Mucosa of descending colon (tissue), 3 donors: ENCODE measurements at regions not wholly inside any gene's neighbourhood (a gene's known extent, or its start where the extent isn't known, plus 50 kb on each side); places are given as distances from the start of the nearest gene placed in this dataset.
"Not testable (repeated sequence)": the region's sequence is repeated elsewhere in the genome, so short reads cannot be mapped to it uniquely, and the experiment has no call there.

Experiments
- ATAC-seq: fragments of 200-7000 bp; cut with Tn5 transposase; one replicate; pipeline ENCODE4 v1.9.1; 2020; ENCODE audit warnings: mild to moderate bottlenecking, moderate library complexity
- DNase-seq, 3 donors: peaks; one replicate each; pipeline ENCODE4 v3.0.0-alpha.2; 2020
- H3K36me3 ChIP-seq: fragments of 200-600 bp; one replicate; pipeline ENCODE4 v1.8.0; 2021; ENCODE audit warnings: low read depth, mild to moderate bottlenecking
- H3K4me1 ChIP-seq: fragments of 200-600 bp; one replicate; pipeline ENCODE4 v1.8.0; 2021; ENCODE audit warnings: low read depth, mild to moderate bottlenecking
- H3K4me3 ChIP-seq: fragments of 200-600 bp; one replicate; pipeline ENCODE4 v1.8.0; 2021; ENCODE audit warnings: mild to moderate bottlenecking
- H3K9me3 ChIP-seq: fragments of 200-600 bp; one replicate; pipeline ENCODE4 v1.8.0; 2021; ENCODE audit warnings: mild to moderate bottlenecking
- CTCF ChIP-seq: fragments of 200-600 bp; IDR thresholded peaks from one replicate; pipeline ENCODE4 v1.8.0; 2022; ENCODE audit warnings: antibody characterized with exemption, mild to moderate bottlenecking
- intact Hi-C, 2 donors: fragments of 100-400 bp; cut with DNase I in 1 of 2; cut with micrococcal nuclease in 1 of 2; formaldehyde crosslinking; loops; one replicate each; pipeline versions ENCODE4 v1.11.0 to v1.11.1; 2022; cut with DNase I, micrococcal nuclease
- donor health status: DM: no; HTN: no; CAD: no; lungs with moderate emphysema.
- donor health status: DM: no; HTN: no; CAD: no.
- donor health status: DM: no; HTN: yes; CAD: no.

- DNase-seq (no peak), ATAC-seq (no peak)
- H3K4me1 ChIP-seq: no peaks in the 10 kb centered on the region
- no peaks in the 10 kb centered on the region for H3K9me3 ChIP-seq
- intact Hi-C loops: no loop called here
- no peak for TF ChIP-seq CTCF
- no peak overlapping the region for H3K4me3 ChIP-seq
- H3K36me3 ChIP-seq: no peaks in the 10 kb centered on the region
These were observed 154.2 kb upstream of the MINDY3 start for GRCh38 chr10:16014469-16014868.

- H3K4me1 ChIP-seq: no peaks in the 10 kb centered on the region
- H3K36me3 ChIP-seq: no peaks in the 10 kb centered on the region
- ATAC-seq: no peak
- H3K4me3 ChIP-seq: no peak overlapping the region
- intact Hi-C loops: no loop called here
- DNase-seq: no peak
- no peak for TF ChIP-seq CTCF
- H3K9me3 ChIP-seq: peaks cover 5% of the 10 kb centered on the region
These were observed 156.4 kb upstream of the MINDY3 start for GRCh38 chr10:16016688-16017087.

DNA sequence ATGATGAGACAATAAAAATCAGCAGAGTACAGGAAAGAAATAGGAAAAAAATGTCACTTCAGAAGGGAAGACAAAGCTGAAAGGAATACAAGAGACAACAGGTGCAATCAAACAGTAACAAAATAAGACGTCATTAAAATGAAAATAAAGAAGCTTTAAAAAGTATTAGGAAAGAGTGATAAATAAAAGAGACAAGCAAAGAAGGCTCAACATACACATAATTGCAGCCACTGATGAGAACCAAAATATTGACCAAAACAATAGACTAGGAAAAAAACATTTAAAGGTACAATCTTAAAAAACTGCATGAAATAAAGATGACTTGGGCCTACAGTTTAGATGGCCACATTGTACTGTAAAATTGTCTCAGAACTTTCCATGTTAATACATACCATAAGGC is 160.5 kb upstream of the MINDY3 start:
- no peak for TF ChIP-seq CTCF
- intact Hi-C loops: no loop called here
- no peak for DNase-seq
- Histone ChIP-seq H3K4me3 (no peak overlapping the region), H3K9me3 (peaks cover 5% of the 10 kb centered on the region), H3K4me1 (no peaks in the 10 kb centered on the region), H3K36me3 (no peaks in the 10 kb centered on the region)
- no peak for ATAC-seq

- ATAC-seq, intact Hi-C loops, H3K4me3 ChIP-seq, H3K4me1 ChIP-seq, H3K9me3 ChIP-seq, H3K36me3 ChIP-seq, DNase-seq: not testable (repeated sequence)
These were observed 166.5 kb upstream of the MINDY3 start for GRCh38 chr10:16026832-16027231.

GRCh38 chr10:16030562-16030961 is 170.3 kb upstream of the MINDY3 start:
- Histone ChIP-seq H3K36me3 (no peaks in the 10 kb centered on the region), H3K4me1 (no peaks in the 10 kb centered on the region), H3K9me3 (peaks cover 2% of the 10 kb centered on the region), H3K4me3 (no peak overlapping the region)
- DNase-seq (no peak), ATAC-seq (no peak)
- intact Hi-C loops: no loop called here
- no peak for TF ChIP-seq CTCF

DNA sequence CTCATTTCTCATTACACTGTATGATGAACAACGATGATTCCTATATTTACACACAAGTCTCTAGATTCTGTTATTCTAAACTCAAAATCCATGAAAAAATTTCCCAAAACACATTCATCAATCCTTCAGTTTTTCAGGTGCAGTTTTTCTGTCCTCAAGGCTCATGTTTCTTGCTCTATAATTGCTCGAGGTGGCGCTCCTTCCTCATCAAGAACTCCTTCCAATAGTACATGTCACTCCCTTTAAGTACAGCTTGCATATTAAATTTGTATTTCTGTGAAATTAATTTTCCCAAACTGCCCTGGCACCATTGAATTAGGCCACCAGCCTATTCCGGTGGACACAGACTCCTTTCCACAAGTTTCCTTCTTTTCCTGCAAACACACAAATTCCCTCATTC is 188.7 kb upstream of the MINDY3 start:
- H3K4me3 ChIP-seq: no peak overlapping the region
- H3K9me3 ChIP-seq: no peaks in the 10 kb centered on the region
- DNase-seq: no peak
- H3K36me3 ChIP-seq: no peaks in the 10 kb centered on the region
- ATAC-seq: no peak
- intact Hi-C loops: no loop called here
- H3K4me1 ChIP-seq: no peaks in the 10 kb centered on the region
- TF ChIP-seq CTCF: no peak
